ENCODE measurements at regions not wholly inside any gene's neighbourhood (a gene's known extent, or its start where the extent isn't known, plus 50 kb on each side); places are given as distances from the start of the nearest gene placed in this dataset.

GRCh38 chr9:72424131-72424530 is 59.1 kb upstream of the ZFAND5 start:
- H3K9me3 ChIP-seq = no peaks in the 10 kb centered on the region
- no peak overlapping the region for H3K4me3 ChIP-seq
- no peak overlapping the region for H3K27ac ChIP-seq
- no peak for DNase-seq
- intact Hi-C loops (cut with DNase I) = no loop called here
- H3K27me3 ChIP-seq = no peaks in the 10 kb centered on the region
- H3K4me1 ChIP-seq = no peaks in the 10 kb centered on the region
- H3K36me3 ChIP-seq = no peaks in the 10 kb centered on the region
- TF ChIP-seq EP300 (IDR thresholded peaks at IDR 0.05) (no peak), CTCF (IDR thresholded peaks at IDR 0.05) (no peak), POLR2A (IDR thresholded peaks at IDR 0.05) (no peak), POLR2AphosphoS5 (IDR thresholded peaks at IDR 0.05) (no peak)

- Histone ChIP-seq H3K9me3 (no peaks in the 10 kb centered on the region), H3K27ac (no peak overlapping the region), H3K4me3 (no peak overlapping the region), H3K36me3 (no peaks in the 10 kb centered on the region), H3K27me3 (no peaks in the 10 kb centered on the region), H3K4me1 (no peaks in the 10 kb centered on the region)
- no peak for TF ChIP-seq CTCF (IDR thresholded peaks at IDR 0.05)
- TF ChIP-seq EP300 (IDR thresholded peaks at IDR 0.05) = no peak
- TF ChIP-seq POLR2A (IDR thresholded peaks at IDR 0.05) = no peak
- TF ChIP-seq POLR2AphosphoS5 (IDR thresholded peaks at IDR 0.05) = no peak
- 87 to 91% methylated on average over 11 of the region's 11 CpGs for WGBS, 2 donors
- no peak for DNase-seq
- intact Hi-C loops (cut with DNase I) = no loop called here
These were observed 57.2 kb upstream of the ZFAND5 start for GRCh38 chr9:72422214-72422613.

GRCh38 chr9:72420783-72421182 is 55.8 kb upstream of the ZFAND5 start:
- H3K4me1 ChIP-seq = no peaks in the 10 kb centered on the region
- H3K27me3 ChIP-seq = no peaks in the 10 kb centered on the region
- H3K9me3 ChIP-seq = no peaks in the 10 kb centered on the region
- H3K36me3 ChIP-seq = no peaks in the 10 kb centered on the region
- no peak overlapping the region for H3K4me3 ChIP-seq
- no peak for DNase-seq
- TF ChIP-seq CTCF (IDR thresholded peaks at IDR 0.05) (no peak), POLR2AphosphoS5 (IDR thresholded peaks at IDR 0.05) (no peak), EP300 (IDR thresholded peaks at IDR 0.05) (no peak), POLR2A (IDR thresholded peaks at IDR 0.05) (no peak)
- H3K27ac ChIP-seq = no peak overlapping the region
- intact Hi-C loops (cut with DNase I) = no loop called here

- H3K4me1 ChIP-seq = no peaks in the 10 kb centered on the region
- TF ChIP-seq EP300 (IDR thresholded peaks at IDR 0.05) (no peak), POLR2A (IDR thresholded peaks at IDR 0.05) (no peak), POLR2AphosphoS5 (IDR thresholded peaks at IDR 0.05) (no peak), CTCF (IDR thresholded peaks at IDR 0.05) (no peak)
- intact Hi-C loops (cut with DNase I) = no loop called here
- no peaks in the 10 kb centered on the region for H3K36me3 ChIP-seq
- DNase-seq = no peak
- H3K9me3 ChIP-seq = no peaks in the 10 kb centered on the region
- H3K4me3 ChIP-seq = no peak overlapping the region
- no peaks in the 10 kb centered on the region for H3K27me3 ChIP-seq
- H3K27ac ChIP-seq = no peak overlapping the region
- 90 to 96% methylated on average over 2 of the region's 2 CpGs for WGBS, 2 donors
These were observed 50.9 kb upstream of the ZFAND5 start for GRCh38 chr9:72415948-72416347.

- DNase-seq = no peak
- H3K4me3 ChIP-seq = no peak overlapping the region
- no peaks in the 10 kb centered on the region for H3K36me3 ChIP-seq
- H3K4me1 ChIP-seq = no peaks in the 10 kb centered on the region
- H3K27ac ChIP-seq = no peak overlapping the region
- no peaks in the 10 kb centered on the region for H3K9me3 ChIP-seq
- intact Hi-C loops (cut with DNase I) = no loop called here
- H3K27me3 ChIP-seq = no peaks in the 10 kb centered on the region
- no peak for TF ChIP-seq EP300 (IDR thresholded peaks at IDR 0.05)
- TF ChIP-seq CTCF (IDR thresholded peaks at IDR 0.05) = no peak
These were observed 50.2 kb upstream of the ZFAND5 start for GRCh38 chr9:72415163-72415562.

Small RNAs in the stretch of these regions (small RNA-seq; reads per million reads assigned to genes)
- gene AL445646.1 = 0 reads per million in 3 donors

All from sigmoid colon (tissue), 6 donors.